T1000 (cell line): ENCODE measurements at regions not wholly inside any gene's neighbourhood (a gene's known extent, or its start where the extent isn't known, plus 50 kb on each side); places are given as distances from the start of the nearest gene placed in this dataset.

ENCODE experiments used
- DNase-seq: peaks from one replicate; lab custom pipeline; 2025; ENCODE audit warnings: mixed read lengths; lab: John Stamatoyannopoulos, UW

DNA sequence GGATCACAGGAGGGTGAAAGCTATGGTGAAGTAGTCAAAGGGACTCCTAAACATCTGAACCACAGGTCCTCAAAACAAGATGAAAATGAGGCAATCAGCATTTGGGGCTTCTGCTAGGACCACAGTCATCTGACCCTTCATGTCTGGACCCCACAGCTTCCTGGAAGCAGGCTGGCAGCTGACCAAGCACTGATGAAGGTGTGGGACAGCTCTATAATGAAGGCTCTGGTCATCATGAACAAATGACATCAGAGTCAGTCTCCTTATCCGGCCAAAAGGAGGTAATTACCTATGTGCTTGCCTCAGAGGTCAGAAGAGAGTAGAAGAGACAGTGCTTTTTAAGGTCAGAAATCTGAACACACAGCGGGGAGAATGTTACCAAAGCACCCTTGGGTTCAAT, 101.2 kb upstream of the GNAO1 start:
- no peak for DNase-seq

DNA sequence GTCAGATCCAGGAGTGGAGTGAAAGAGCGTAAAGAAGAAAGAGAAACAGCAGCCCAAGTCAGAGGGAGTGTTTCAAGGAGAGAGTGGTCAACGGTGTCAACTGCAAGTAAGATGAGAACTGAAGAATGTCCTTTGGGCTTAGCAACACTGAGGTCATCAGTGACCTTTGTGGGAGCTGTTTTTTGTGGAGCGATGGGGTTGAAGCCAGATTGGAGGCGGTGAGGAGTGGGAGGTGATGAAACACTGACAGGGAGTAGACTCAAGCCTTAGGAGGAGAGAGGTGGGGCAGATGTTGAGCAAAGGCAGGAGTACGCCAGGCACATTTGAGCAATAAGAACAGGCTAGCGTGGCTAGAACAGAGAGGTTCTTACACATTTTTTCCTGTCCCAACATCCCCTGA, 103.7 kb upstream of the GNAO1 start:
- DNase-seq, result no peak

DNA sequence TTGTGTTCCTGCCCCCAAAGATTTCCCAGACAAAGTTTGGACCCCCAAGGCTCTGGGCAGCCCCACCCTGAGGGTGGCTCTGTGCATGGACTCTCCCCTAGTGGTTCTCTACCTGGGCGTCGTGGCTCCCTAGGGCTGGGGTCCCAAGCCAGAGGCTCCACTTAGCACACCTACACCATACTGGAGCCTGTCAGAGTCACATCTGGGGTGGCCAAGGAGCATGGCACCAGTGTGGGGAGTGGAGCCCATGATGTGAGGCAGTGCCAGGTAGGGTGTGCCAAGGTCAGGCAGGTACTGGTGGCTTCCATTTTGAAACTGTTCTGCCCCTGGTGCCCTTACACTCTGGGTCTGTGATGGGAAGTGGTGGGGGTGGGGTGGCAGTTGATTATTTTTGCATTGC, 109.9 kb upstream of the GNAO1 start:
- no peak for DNase-seq

DNA sequence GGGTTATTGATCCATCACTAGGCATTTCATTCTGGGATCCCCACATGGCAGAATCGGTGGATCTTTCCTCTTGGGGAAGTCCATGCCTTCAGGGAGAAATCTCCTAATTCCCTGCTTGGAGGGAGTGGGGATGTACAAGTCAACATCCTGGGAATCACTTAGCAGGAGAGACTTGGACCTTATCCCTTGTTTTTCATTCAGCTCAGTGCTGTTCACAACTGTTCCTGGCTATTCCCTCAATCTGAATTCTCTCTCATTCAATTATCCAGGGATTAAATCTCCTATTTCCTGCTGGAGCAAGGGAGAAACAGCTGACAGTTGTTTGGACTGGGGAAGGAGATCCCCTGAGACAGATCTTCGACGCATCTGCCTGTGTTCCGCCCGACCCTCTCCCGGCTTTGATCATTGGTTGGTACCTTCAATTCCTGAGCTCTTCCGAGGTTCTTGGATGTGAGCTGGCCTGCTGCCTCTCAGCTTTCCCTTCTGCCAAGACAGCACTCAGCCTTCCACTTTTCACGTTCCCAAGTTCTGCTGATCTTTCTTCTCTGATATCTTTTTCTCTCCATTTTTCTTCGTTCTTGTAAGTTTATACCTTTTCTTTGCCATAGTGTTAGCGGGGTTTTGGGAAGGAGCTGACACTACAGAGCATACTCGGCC, 115.4 kb upstream of the GNAO1 start:
- no peak for DNase-seq

DNA sequence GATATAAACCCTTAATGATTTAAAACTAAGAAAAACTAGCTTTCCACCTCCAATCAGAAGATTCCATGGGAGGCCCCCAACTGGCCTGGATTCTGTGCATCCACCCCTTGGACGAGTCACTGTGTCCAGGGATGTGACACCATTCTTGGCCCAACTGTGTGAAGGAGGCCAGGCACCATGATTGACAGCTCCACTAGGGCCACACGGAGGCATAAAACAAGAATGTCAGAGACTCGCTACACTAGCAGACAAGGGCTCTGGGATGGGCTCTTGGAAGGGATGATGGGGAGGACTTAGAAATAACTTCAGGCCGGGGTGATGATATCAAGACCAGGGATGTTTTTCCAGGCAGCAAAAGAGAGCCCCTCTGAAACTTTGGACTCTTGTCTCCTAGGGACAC, 117.8 kb upstream of the GNAO1 start:
- no peak for DNase-seq

DNA sequence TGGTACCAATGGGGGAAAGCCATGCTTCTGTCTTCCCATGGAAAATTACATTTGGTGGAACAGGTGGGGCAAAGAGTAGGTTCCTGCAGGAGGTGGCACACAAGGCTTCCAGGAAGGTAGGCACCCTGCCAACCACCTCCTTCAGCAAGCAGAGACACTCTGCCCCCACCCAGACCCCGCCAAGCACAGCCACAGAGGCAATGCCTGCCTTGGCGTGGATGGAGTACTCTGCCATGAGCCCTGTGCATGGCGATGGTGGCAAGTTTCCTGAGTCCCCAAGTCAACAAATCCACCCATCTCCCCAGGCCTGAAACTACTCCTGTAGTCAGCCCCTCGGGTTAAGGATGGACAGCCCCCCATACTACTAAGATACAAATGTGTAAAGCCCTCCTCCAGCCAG, 119.2 kb upstream of the GNAO1 start:
- no peak for DNase-seq

DNA sequence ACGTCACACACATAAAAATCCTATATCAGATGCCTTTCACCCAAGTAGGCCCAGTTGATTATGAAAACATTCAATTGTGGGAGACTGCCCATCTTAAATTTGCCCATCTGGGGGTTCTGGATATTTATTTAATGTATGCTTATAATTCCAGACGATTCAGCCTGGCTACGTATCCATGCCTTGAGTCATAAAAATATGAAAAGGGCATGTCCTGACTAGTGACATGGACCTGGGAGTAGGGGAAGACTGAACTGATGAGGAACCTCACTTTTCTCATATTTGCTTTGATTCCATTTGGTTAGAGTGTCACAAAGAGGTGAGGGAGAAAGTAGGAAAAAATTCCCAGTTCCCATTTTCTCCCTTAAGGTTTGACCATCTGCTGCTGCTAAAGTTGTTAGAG, 122.5 kb upstream of the GNAO1 start:
- DNase-seq, result no peak

DNA sequence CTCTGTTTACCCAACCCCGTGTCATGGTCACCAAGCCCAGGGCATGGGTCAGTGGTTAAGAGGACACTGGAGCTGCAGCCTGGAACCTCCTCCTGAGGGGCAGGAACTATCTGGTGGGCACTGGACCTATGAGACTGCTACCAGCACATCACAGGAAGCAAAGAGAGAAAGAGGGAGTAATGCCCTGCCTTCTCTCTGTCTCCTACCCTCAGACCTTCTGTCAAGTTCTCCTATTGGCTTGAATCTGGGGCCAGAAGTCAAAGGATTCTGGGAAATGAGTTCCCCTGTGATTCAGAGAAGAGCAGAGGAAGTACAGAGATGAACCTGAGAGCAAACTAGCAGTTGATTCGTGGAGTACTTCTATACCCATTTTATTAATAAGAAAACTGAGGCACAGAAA, 123.0 kb upstream of the GNAO1 start:
- no peak for DNase-seq

DNA sequence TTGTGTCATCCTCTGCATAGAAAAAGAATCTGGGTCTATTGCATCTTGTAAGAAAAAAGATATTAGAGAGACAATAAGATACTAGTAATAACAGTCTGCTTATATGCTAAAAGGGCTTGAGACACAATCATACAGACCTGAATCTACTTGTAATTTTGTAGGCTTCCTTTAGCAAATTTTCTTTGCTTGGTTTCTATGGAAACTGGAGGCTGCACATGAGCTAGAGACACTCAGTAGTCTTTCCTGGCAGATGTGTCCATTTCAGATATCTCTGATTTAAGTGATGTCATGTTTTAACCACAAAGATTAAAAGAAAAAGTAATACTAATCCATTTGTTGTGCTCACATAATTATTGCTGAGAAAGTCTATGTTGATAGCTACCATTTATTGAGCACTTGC, 123.9 kb upstream of the GNAO1 start:
- DNase-seq, result no peak

DNA sequence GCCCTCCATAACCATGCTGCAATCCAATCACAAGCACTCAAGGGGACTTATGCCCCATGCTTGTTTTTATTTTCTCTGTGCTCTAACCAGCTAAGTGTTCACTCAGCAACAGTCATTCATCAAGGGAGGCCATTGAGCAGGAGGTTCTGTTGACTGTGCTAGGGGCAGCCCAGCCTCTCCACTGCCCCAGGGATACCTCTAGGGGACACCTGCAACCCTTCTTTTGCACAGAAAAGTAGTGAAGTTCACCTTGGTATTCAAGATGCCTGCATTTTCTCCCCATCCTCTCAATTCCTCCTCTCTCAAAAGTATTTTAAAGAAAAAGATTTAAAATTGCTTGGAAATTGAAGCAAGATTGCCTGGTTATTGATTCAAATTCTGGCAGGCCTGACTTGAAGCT, 124.7 kb upstream of the GNAO1 start:
- DNase-seq, result no peak

DNA sequence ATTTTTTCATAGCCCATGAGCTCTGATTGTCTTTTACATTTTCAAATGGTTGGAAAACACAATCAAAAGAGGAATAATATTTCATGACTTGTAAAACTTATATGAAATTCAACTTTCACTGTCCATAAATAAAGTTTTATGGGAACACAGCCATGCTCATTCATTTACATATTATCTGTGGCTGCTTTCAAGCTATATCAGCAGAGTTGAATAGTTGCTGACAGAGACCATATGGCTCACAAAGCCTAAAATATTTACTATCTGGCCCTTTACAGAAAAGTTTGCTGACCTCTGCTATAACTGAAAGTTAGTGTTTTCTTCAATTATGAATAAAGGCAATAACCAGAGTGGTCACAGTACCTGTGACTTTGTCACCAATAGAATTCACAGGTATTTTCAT, 128.2 kb upstream of the GNAO1 start:
- no peak for DNase-seq

DNA sequence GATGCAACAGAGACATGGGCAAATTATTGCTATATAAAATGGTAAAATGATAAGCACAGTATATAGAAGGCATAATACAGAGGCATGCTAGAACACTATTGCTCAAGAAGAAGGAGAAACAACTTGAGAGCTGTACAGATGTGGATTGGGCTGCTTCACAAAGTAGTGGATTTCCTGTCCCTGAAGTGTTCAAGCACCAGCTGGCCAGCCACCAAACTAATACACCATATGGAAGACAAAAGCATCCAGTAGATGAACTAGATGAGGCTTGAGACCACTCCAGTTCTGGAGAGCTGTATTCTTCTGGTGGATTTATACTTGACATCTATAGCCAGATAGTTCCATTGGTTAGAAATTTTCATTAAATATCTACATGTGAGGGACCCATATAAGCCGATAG, 134.1 kb upstream of the GNAO1 start:
- no peak for DNase-seq

DNA sequence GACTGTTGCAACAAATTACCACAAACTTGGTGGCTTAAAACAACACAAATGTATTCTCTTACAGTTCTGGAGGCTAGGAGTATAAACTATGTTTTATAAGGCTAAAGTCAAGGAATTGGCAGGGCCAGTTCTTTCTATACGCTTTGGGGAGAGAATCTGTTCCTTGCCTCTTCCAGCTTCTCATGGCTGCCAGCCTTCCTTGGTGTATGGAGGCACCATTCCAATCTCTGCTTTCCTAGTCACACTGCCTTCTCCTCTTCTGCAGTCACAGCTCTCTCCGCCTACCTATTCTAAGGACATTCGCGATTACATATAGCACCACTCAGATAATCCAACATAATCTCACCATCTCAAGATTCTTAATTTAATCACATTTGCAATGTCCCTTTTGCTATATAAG, 140.4 kb upstream of the GNAO1 start:
- DNase-seq, result no peak

DNA sequence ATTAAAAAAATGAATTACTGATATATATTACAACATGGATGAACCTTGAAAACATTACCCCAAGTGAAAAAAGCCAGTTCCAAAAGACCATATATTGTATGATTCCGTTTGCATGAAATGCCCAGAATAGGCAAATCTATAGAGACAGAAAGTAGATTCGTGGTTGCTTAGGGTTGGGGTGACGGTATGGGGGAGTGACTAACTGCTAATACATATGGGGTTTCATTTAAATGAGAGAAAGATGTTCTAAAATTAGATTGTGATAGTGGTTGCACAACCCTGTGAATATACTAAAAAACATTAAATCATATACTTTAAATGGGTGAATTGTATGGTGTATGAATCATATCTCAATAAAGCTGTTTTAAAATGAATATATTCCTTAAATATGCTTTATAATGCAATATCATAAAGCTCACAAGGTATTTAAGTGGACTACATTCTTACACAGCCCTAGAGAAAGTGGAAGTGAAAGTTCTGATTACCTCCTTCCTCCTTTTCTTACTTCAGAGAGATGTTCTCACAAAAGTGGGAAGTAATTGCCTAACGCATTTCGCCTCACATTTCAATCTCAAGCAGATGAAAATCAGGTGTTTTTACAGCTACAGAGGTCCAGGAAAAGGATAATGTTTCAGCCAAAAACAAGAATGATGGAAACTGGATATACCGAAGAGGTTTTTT, 142.7 kb upstream of the GNAO1 start:
- DNase-seq, result no peak

DNA sequence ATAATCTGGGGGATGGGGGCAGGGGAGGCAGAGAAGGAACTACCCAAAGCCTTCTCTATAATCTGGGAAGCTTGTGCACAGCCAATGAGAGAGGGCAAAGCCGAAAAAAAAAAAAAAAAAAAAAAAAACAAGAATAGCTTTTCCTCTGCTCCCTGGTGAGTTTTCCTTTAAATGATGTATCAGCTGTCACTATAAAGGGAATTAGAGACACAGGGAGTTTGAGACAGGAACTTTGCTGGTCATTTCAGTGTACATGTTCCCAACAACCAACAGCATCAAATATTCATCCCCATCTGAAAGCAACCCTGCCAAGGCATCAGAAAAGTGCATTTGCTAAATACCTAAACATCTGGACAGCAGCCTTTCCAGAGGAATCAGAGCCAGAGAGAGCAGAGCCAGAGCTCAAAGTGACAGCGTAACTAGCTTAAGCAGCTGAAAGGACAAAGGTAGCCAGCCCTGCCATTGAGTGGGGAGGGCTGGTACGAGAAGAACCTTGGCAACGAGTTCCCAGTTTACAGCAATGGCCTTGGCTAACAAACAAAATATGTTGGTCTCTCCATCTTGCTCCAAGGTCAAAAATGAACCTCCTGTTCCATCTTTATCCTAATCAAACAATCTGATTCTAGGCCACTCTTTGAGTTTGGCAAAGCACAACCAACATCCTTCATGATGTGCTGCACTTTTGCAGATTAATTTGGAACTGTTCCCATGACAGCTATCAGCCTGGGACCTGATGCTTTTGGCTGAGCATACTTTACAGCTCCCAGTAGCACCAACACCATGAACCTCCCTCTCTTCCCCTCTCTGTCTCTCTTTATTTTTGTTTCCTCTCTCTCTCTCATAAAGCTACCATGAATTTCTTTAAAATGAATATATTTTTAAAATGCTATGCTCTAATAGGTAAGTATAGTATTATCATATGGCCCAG, 143.7 kb upstream of the GNAO1 start:
- DNase-seq, result no peak

DNA sequence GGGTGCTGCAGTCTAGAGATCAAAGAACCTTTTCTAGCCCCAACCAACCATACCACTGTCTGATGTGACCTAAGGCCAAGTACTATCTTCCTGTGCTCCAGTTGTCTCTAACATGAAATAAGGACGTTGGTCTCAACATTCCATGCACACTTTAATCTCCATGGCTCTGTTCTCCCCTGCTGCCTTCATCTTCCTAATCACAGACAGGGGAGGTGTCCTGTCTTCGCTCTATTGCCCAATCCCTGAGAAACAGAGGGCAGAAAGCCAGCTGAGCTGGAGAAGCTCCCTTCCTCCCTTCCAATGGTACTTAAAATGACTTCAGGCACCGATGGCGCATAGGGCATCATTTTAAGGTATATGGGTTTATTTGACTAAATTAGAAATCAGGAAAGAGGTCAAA, 148.9 kb upstream of the GNAO1 start:
- DNase-seq, result no peak

DNA sequence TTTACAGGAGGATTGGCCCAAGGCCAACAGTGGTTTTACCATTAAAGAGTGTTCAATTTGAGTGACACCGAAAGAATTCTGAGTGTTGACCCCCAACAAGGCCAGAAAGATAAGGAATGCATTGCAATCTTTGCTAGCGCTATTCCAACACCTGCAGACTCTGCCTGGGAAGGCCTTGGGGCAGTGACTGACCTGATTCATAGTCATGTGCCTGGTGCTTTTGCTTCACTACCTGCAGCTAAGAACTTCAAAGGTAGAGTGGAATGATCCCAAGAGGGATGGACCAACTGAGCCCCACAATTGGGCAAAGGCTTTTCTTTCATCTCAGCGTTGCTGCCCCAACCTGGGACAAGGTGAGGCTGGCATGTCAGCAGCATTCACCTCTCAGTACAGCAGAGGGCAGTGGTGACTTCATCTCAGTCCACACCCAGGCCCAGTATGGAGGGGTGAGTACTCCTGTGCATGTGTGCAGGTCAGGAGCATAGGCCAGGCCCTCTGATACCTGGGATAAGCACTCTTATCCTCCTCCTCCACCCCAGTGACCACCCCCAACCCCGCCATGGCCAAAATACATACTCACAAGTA, 149.6 kb upstream of the GNAO1 start:
- no peak for DNase-seq

DNA sequence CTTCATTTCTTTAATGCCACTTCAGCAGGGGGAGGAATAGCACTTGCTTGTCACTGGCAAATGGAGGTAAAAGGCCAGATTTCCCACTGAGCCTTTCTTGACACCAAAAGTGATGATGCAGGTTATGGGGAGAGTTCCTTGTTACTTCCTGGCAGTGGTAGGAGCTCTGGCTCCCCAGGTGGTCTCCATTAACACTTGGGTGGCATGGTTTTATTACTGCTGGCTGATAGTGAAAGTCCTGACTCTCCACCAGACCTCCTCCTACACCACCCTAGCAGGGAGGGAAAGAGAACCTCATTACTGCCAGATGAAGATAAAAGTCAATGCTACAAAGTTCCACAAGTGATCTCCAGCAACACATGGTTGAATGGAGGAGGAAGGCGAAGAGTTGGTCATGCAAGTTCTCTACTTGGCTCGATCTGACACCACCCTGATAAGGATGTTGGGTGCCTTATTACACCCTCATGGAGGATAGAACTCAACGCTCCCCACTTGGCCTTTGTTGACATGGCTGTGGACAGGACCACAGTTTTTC, 152.7 kb upstream of the GNAO1 start:
- no peak for DNase-seq

DNA sequence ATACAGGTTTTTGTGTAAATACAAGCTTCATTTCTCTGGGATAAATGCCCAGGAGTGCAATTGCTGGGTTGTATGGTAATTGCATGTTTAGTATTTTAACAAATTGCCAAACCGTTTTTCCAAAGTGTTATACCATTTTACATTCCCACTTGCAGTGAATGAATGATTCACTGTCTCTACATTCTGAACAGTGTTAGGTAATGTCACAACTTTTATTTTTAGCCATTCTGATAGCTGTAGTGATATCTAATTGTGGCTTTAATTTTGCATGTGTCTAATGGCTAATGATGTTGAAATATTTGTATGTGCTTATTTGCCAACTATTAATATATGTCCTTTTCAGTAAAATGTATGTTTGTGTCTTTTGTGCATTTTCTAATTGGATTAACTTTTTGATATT, 156.9 kb upstream of the CES5A start:
- DNase-seq, result no peak

DNA sequence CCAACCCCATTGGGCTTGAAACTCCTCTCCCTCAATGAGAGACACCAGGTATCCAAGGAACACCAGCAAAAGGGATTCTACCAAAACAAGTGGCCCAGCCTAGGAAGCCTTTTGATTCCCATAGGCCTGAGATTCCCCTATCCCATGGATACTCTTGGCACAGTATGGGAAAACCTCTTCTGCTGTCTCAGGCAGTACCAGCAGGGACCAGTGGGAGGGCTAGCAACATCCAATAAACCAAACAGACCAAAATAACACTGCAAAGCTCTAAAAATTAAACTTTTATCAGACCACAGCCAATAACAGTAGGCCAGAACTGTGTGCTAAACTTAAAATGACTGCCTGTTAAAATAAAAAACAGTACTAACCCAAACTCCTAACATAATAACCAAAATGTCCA, 153.9 kb upstream of the CES5A start:
- no peak for DNase-seq

DNA sequence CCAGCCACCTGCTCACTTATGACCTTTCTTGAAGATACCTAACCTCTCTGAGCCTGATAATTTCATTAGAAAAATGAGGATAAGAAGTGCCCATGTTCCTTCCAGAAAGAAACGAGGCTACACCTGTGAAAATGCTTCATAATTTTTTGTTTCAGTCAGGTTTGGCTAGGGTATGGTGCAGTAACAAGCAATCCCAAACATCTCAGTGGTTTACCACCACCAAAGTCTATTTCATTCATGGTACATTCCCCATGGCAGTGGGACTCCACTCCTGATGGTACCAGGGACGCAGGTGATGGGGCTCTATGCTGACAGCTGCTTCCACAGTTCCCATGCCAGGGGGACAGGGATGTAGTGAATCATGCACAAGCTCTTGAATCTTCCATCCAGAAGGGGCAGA, 147.6 kb upstream of the CES5A start:
- no peak for DNase-seq

DNA sequence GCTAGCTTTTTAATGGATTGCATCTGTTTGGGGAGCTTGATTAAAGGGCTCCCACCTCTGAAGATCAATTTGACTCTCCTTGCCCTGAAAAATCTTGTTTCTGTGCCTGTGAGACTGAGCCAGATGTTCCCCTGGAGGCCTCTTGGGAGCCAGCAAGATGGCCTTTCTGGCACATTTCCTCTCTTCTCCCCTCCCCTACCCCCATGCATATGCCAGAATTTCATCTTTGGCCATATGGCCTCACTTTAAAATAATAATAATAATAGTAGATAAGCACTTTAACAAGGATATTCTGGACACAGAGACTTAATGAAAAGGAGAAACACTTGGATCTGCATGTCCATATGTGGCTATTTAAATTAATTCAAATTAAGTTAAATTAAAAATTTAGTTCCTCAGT, 144.1 kb upstream of the CES5A start:
- DNase-seq, result no peak
